ENCODE measurements at regions not wholly inside any gene's neighbourhood (a gene's known extent, or its start where the extent isn't known, plus 50 kb on each side); places are given as distances from the start of the nearest gene placed in this dataset.

- DNase-seq (ENCODE audit: insufficient read length, low spot score) (no peak), FAIRE-seq (no peak)
- TF ChIP-seq, protein P1, sequence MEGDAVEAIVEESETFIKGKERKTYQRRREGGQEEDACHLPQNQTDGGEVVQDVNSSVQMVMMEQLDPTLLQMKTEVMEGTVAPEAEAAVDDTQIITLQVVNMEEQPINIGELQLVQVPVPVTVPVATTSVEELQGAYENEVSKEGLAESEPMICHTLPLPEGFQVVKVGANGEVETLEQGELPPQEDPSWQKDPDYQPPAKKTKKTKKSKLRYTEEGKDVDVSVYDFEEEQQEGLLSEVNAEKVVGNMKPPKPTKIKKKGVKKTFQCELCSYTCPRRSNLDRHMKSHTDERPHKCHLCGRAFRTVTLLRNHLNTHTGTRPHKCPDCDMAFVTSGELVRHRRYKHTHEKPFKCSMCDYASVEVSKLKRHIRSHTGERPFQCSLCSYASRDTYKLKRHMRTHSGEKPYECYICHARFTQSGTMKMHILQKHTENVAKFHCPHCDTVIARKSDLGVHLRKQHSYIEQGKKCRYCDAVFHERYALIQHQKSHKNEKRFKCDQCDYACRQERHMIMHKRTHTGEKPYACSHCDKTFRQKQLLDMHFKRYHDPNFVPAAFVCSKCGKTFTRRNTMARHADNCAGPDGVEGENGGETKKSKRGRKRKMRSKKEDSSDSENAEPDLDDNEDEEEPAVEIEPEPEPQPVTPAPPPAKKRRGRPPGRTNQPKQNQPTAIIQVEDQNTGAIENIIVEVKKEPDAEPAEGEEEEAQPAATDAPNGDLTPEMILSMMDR (IDR thresholded peaks at IDR 0.05; ENCODE audit: insufficient read depth, missing control alignments): no peak
Observed at GRCh38 chr2:18903750-18904149, 314.4 kb upstream of the NT5C1B start.

- FAIRE-seq (no peak), DNase-seq (ENCODE audit: insufficient read length, low spot score) (no peak)
- TF ChIP-seq, protein P1 (IDR thresholded peaks at IDR 0.05; ENCODE audit: insufficient read depth, missing control alignments): no peak
Observed at GRCh38 chr2:18901242-18901641, 311.9 kb upstream of the NT5C1B start.

GRCh38 chr2:18900691-18901141 lies 311.3 kb upstream of the NT5C1B start:
- TF ChIP-seq, protein P1 (IDR thresholded peaks at IDR 0.05; ENCODE audit: insufficient read depth, missing control alignments): no peak
- DNase-seq (ENCODE audit: insufficient read length, low spot score) (no peak), FAIRE-seq (no peak)

DNA sequence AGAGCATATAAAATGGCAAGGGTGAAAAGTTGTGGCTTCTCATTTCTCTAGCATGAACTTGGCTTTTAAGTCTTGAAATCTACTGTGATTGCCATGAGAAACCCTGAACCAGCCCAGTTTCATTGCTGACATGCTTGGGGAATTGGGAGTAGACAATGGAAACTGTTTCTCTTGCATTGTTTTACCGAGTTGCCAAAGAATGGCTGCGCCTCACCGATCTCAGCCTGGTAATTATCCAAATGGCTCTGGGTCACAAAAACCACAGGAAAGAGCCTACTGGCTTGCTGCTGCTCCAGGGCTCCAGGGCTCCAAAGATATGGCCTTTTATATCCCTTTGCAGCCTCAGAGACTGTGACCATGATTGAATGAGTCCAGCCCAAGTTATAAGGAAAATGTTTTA lies 310.4 kb upstream of the NT5C1B start:
- DNase-seq (ENCODE audit: insufficient read length, low spot score) (no peak), FAIRE-seq (no peak)
- TF ChIP-seq, protein P1 (IDR thresholded peaks at IDR 0.05; ENCODE audit: insufficient read depth, missing control alignments): no peak

- TF ChIP-seq, protein P1 (IDR thresholded peaks at IDR 0.05; ENCODE audit: insufficient read depth, missing control alignments): no peak
- DNase-seq (ENCODE audit: insufficient read length, low spot score): no peak
- FAIRE-seq: no peak
Observed at GRCh38 chr2:18898271-18898670, 308.9 kb upstream of the NT5C1B start.

- DNase-seq (ENCODE audit: insufficient read length, low spot score): no peak
- TF ChIP-seq, protein P1 (IDR thresholded peaks at IDR 0.05; ENCODE audit: insufficient read depth, missing control alignments): no peak
Observed at GRCh38 chr2:18896125-18896764, 306.9 kb upstream of the NT5C1B start.

DNA sequence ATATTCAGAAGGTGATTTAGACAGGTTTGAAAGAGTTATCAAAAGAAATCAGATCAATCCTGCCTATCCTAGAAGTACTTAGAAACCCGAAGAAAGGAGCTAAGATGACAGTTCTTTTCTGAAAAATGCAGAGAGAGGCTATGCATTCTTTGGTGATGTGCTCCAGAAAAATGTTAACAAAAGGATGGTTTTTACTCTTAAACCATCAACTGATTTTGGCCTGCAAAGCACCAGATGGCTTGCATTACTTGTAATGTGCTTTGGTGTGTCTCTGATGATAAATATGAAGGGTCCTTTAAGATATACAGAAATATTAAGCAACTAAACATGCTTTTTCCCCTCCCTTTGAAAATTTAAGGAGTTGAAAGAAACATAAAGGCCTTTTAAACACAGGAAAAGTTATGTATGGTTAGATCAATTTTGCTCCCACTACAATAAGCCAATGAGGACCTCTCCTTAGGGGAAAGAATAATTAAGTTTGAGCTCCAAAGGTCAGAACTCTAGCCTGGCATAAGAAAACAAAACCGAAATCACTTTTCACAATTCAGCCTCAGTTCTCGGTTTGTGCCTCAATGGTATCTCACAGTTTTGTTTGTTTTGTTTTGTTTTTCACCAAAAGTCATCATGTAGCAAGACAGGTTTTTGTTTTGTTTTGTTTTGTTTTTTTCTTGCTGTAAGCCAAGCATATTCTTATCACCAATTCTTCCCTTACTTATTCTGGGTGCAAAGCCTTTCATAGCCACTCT lies 302.4 kb upstream of the NT5C1B start:
- no peak for FAIRE-seq
- DNase-seq (ENCODE audit: insufficient read length, low spot score): no peak
- TF ChIP-seq, protein P1 (IDR thresholded peaks at IDR 0.05; ENCODE audit: insufficient read depth, missing control alignments): no peak

More at GRCh38 chr2:18896125-18896764, 306.9 kb upstream of the NT5C1B start:
- no peak for FAIRE-seq

All from D721Med (cell line).